Uterus (tissue), 2 donors: ENCODE measurements at regions not wholly inside any gene's neighbourhood (a gene's known extent, or its start where the extent isn't known, plus 50 kb on each side); places are given as distances from the start of the nearest gene placed in this dataset.

Experiments used
- POLR2A ChIP-seq, 2 donors: fragments of 450-650 bp; IDR thresholded peaks; one replicate each; pipeline ENCODE4 v1.6.1; 2016; ENCODE audit warnings: antibody characterized with exemption in 2 of 2, mild to moderate bottlenecking in 1 of 2, moderate library complexity in 1 of 2
- TF ChIP-seq, protein P1 (sequence below), 4 experiments: fragments of 200-600 bp in 2 of 4; fragments of 450-650 bp in 2 of 4; sonication (generic) in 2 of 4; IDR thresholded peaks; one replicate each; pipeline ENCODE4 v1.5.1; 2016 to 2019; ENCODE audit warnings: antibody characterized with exemption in 4 of 4, mild to moderate bottlenecking in 2 of 4, moderate library complexity in 1 of 4

DNA sequence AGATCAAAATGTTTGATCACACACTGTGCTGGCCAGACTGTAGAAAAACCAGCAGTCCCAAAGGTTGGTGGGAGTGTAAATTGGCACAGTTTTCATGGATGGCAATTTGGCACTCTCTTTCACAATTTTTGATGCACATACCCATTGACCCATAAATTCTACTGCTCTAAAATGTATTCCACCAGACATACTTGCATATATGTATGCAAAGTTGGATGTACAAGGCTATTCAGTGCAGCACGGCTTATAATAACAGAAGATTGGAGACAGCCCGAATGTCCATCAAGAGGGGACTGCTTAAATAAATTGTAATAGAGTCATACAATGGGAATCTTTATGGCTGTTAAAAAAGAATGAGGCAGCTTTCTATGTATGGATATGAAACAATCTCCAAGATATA lies 101.7 kb upstream of the TOP1 start:
- TF ChIP-seq, protein P1, sequence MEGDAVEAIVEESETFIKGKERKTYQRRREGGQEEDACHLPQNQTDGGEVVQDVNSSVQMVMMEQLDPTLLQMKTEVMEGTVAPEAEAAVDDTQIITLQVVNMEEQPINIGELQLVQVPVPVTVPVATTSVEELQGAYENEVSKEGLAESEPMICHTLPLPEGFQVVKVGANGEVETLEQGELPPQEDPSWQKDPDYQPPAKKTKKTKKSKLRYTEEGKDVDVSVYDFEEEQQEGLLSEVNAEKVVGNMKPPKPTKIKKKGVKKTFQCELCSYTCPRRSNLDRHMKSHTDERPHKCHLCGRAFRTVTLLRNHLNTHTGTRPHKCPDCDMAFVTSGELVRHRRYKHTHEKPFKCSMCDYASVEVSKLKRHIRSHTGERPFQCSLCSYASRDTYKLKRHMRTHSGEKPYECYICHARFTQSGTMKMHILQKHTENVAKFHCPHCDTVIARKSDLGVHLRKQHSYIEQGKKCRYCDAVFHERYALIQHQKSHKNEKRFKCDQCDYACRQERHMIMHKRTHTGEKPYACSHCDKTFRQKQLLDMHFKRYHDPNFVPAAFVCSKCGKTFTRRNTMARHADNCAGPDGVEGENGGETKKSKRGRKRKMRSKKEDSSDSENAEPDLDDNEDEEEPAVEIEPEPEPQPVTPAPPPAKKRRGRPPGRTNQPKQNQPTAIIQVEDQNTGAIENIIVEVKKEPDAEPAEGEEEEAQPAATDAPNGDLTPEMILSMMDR (IDR thresholded peaks at IDR 0.05), result no peak
- no peak for TF ChIP-seq POLR2A (IDR thresholded peaks at IDR 0.05)
